GM19468 (cell line): ENCODE measurements at regions not wholly inside any gene's neighbourhood (a gene's known extent, or its start where the extent isn't known, plus 50 kb on each side); places are given as distances from the start of the nearest gene placed in this dataset.

ENCODE experiments used
- ATAC-seq: cut with Tn5 transposase; IDR thresholded peaks from one replicate; pipeline ENCODE4 v1.9.1; 2021; ENCODE audit warnings: mild to moderate bottlenecking, moderate library complexity, moderate number of reproducible peaks; ENCODE audit not compliant: unreplicated experiment; ENCODE audit errors: extremely low read depth

DNA sequence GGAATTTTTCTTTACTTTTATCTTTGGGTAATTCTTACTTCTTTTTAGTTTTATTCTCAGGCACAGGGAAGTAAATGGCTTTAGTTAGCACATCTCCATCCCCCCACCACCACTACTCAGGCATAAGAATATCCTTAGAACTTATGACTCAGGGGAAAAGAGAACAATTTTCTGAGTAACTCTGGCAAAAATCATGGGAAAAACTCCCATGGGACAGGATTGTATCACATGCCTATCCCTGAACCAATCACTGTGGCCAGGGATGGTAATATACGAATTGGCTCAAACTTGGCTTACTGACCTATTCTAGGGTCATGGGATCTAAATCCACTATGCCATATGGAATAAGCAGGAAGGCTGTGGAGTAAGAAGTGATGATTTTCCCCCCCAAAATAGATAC is 339.1 kb downstream of the BTBD3 start:
- no peak for ATAC-seq

DNA sequence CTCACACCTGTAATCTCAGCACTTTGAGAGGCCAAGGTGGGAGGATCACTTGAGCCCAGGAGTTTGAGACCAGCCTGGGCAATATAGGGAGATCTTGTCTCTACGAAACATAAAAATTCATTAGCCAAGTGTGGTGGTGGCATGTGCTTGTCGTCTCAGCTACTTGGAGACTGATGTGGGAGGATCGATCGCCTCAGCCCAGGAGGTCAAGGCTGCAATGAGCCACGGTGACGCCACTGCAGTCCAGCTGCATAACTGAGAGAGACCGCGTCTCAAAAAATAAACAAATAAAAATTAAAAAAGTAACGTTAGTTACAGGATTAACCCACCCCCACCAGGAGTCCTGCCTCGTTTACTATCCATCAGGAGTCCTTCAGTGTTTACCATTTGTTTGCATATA is 345.1 kb downstream of the BTBD3 start:
- ATAC-seq = no peak

DNA sequence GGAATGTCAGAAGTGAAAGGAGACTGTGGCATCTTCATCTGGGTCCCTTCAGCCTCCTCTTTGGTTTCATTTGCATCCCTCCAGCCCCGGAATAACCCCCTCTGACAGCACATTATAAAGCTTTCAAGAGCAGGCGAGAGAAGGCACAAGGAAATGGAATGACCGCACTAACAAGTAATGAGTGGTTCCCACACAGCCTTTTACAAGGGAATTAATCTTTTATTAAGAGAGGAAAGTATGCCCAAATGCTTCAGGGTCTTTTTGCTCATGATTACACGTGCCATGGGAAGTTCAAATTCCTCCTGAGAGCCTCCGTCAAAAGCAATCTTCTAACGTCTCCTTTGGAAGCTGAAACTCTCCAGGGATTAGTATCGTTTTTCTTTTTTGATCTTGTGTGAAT is 347.0 kb downstream of the BTBD3 start:
- no peak for ATAC-seq

DNA sequence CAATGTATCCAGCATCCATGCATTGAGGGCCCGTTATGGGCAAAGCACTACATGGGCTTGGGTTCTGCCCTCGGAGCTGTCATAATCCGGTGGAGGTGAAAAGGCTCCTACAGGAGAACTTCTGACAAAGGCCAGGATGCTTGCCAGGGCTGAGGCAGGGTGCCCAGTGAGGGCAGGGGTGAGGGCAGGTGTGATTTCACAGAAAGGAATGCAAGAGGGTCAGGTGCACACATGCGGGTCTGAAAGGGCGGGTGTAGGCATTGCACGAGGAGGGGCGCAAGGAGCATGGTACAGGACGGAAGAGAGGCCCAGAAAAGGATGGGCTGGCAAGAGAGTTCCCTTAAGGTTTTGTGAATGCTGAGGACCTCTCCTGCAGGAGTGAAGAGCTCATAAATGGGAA is 348.0 kb downstream of the BTBD3 start:
- no peak for ATAC-seq

DNA sequence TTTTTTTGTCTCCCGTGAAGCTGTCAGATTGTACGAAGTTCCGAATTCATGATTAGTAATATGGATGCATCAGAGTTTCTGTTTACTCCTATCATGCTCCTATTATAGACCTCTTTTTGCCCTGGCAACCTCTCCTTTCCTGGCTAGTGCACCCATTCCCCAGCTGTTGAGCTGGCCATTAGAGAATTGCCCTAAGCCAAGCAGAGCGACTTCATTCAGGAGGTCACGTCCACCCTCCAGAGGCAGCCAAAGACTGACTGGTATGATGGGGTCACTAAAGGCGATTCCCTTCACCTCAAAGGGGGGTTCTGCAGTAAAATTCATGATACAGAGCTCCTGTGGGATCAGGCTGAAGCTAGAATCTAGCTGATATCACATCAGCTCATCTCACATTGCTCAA is 351.9 kb downstream of the BTBD3 start:
- no peak for ATAC-seq

DNA sequence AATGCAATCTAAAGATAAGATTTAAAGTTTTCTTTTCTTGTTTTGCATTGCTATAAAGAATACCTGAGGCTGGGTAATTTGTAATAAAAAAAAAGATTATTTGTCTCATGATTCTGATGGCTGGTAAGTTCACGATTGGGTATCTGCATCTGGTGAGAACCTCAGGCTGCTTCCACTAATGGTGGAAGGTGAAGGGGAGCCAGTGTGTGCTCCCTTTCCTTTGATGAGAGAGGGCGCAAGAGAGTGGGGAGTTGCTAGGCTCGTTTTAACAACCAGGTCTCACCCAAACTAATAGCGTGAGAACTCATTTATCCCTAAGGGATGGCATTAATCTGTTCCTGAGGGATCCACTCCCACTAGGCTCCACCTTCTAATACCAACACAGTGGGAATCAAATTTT is 353.2 kb downstream of the BTBD3 start:
- no peak for ATAC-seq

DNA sequence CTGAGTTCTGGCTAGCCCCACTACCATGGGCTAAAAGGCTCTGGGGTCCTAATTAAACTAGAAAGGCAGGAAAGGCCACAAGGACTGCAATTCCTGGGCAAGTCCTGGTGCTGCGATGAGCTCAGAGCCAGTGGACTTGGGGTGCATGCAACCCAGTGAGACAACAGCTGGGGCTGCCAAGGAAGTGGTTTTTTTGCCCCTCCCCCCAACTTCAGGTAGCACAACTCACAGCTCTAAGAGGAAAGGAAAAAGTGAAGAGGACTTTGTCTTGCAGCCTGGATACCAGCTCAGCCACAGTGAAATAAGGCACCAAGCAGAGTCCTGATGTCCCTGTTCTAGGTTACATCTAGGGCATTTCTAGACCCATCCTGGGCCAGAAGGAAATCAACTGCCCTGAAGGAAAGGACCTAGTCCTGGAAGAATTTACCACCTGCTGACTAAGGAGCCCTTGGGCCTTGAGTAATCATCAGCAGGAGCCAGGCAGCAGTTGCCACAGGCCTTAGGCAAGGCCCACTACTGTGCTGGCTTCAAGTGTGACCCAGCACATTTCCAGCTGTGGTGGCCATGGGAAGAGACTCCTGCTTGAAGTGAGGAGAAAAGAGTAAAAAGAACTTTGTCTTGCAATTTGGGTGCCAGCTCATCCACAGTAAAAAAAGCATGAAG is 358.4 kb downstream of the BTBD3 start:
- ATAC-seq = no peak

DNA sequence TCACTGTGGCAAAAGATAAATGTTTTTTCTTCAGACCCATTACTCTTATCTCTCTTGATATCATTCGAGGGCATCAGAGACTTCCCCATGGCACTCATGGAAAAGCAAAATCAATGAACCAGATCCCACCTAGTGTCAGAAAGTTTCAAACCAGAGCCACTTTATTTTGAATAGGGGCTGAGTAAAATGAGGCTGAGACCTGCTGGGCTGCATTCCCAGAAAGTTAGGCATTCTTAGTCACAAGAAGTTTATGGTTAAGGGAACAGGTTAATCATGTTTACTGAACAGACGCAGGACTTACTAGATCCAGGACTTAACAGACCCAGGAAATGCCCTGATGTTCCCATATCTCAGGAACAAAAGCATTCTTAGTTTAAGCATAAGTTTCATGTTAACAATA is 369.9 kb downstream of the BTBD3 start:
- ATAC-seq = no peak

DNA sequence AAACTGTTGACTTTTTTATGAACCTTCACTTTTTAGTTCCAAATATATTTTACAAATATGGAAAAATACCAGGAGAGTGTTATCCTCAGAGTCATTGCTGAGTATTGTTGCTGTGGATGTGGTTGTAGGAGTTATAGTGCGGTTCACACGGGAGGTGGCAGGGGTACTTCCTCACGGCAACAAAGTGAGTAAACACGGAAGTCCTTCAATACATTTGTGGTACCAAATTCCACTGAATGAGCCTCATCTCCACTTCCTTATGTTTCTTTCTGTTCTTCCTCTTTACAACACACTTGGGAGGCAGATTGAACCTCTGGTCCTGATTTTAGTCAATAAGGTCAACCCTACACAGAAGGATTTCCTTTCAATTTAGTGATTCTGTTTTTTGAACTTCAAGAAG is 371.8 kb downstream of the BTBD3 start:
- no peak for ATAC-seq

DNA sequence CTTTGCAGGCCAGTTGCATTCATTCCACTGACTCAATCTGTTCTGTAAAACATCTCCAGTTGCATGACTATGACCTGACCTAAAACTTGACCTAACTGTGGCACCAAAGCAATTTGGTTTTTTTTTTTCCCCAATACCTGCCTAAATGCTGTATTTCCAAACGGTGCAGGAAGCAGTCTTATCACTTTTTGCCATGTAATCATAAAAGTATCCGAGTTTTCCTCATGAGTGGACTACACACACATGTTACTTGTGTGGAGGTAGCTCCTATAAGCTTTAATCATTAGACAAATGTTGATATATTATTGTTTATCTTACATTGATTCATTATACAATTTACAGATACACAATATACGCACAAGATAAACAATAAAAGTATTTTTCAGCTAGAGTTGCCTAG is 373.7 kb downstream of the BTBD3 start:
- no peak for ATAC-seq

DNA sequence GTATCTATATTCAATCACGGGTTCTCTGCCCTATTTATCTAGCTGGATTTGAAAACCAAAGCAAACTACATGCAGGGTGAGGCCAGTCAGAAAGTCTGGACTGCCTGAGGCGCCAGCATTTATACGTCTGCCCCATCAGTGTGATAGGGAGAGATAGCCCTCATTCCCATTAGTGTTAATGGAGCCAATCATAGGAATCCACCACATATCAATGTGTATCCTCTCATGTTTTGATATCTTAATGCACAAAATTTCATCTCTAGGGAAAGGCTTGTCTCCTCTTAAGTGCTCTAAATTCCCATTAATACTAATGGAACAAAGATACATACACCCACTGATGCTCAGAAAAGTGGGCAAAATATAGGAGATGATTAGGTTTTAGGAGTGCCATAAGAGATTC is 376.2 kb downstream of the BTBD3 start:
- ATAC-seq = no peak

DNA sequence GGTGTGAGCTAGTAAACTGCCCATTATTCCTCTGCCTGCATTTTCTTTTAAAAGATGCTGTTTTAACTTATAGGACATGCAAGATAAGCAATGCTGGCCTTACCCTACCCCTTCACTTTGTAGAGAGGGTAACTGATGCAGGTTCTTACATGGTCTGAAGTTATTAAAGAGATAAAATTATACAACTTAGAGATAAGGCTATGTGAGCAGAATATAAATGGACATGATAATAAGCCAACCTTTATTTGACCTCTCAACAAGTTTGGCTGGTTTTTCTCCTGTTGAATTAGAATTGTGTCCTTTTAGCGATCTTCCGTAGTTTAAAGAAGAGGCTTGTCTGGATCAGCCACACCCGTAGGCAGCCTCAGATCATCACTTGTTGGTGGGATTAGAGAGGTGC is 377.0 kb downstream of the BTBD3 start:
- ATAC-seq = no peak

DNA sequence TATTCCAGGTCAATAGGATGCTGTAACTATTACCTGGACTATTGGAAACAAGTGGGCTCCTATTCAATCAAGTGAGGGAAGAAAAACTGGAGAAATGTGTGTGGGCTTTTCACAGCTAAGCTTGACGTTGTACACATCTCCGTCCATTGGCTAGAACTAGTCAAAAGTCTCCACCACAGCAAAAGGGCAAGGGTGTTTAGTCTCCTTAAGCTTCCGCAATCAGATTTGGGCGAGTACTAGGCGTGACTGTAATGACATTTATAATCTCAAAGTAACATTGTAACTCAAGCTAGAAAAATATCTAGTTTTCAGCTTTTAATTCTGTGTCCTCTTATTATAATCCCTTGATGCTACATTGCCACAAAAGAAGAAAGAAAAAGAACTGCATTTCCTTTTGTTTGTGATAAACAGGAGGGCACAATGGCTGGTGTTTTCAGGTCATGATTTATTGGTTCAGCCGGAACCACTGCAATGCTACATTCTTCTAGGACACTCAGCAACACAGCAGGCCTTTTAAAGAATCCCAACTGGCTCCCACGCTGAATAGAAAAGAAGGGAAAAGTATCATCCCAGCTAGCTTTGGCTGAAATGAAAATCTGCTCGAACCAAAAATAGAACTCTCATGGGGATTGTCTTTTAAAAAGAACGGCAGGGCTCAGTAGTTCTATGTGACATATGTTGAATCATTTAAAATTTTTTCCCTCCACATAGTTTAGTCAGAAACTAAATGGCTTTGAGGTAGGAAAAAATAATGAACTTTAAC is 387.7 kb downstream of the BTBD3 start:
- ATAC-seq = no peak

DNA sequence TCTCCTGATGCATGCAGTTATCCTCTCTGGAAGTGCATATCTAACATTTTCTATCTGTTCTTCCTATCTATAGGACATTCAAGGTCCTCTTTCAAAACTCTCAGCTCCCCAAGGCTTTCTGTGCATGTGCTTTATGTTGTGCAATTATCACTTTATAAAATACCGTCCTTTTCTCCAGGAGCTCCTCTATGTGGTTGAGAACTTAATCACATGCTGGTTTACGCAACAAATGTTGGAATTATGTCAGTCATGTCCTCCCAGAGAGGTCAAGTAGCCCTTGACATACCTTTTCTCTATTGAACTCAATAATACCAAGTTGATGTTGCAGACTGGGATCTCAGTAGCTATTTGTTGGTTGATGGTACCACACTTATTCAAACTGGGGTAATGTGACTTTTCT is 388.4 kb downstream of the BTBD3 start:
- ATAC-seq = no peak

DNA sequence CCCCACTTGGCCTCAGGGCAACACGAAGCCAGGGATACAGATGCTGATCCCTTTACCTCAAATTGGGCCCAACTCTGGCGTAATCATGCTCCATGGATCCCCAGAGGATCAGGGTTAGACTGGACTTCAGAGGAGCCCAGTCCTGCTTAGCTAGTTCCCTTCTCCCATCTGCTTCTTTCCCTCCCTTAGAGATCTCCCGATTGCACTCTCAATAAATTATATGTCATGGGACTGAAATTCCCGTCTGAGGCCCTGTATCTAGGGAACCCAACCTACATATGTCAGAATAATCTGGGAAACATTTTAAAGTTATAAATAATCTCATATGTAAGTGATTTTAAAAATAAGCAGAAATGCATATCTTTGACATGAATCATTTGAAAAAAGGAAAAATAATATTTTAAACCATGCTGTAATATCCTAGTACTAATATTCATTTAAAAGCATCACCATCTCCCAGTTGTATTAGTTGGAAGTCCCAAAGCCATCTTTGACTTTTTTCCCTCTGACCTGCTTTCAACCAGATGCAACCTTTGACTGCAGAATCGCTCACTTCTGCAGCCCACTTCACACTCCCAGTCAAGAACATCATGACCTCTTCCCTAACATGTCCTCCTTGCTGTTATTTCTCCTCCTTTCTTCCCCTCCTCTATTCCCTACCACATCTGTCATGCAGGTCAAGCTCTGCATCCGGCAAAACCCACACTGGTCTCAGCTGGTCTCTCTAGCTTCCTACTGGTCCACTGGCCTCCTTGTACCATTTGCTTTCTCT is 393.6 kb downstream of the BTBD3 start:
- no peak for ATAC-seq

DNA sequence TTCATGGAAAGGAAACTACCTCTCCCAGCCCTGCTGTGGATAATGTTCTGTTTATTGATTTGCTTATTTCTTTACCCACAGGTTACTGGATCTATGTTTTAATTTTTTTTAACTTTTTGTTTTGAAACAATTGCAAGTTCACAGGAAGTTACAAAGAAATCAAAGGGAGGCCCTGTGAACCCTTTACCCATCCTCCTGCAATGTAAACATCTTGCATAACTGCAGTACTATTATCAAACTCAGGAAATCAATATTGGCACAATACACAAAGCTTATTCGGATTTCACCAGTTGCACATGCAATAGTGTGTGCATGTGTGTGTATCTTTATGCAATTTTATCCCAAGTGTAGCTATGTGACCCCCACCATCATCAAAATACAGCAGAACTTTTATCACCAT is 398.0 kb downstream of the BTBD3 start:
- no peak for ATAC-seq

DNA sequence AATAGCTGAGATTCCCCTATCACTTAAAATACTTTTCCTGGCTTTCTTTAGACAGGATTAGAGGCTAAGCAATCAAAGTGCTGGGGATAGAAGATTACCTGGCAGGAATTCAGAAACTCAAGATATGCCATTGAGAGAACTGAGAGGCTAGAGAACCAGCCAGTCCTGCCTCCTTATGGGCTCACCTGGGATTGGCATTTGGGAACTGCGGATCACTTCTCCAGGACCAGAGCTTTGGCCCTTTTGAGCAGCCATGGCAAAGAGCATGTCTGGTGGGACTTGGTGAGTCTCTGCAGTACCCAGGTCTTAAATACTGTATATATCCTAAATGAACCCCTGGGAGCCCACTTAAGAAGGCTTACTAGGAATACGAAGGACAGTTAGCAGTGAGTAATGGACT is 399.1 kb downstream of the BTBD3 start:
- no peak for ATAC-seq

DNA sequence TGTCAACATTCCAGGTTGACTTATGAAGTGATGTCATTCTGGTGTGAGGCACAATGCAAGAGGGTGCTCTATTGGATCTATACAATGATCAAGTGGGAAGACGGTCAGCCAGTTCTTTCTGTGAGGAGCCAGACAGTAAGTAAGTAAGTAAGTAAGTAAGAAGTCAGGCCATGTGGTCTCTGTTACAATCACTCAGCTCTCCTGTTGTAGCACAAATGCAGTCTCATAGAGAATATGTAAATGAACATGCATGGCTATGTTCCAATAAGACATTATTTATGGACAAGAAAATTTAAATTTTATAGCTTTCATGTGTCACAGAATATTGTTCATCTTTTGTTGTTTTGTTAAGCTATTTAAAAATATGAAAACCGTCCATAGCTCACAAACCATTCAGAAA is 399.7 kb downstream of the BTBD3 start:
- ATAC-seq = no peak

DNA sequence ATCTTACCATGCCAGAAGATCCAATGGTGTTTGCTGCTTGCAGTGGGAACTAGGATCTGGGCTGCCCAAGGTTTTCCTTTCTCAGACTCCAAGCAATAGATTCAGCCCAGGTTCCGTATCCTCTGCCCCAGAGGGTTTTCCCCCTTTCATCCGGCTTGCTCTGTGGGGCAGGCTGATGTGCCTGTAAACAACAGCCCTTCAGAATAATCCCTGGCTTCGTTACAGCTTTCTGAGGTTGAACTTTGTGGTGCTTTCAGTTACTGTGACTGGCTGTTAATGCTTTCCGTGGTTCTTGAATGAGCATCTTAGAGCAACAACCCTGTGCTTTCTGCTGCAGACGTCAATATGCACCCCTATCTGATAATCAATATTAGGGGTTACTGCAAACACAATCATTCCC is 400.4 kb downstream of the BTBD3 start:
- ATAC-seq = no peak

DNA sequence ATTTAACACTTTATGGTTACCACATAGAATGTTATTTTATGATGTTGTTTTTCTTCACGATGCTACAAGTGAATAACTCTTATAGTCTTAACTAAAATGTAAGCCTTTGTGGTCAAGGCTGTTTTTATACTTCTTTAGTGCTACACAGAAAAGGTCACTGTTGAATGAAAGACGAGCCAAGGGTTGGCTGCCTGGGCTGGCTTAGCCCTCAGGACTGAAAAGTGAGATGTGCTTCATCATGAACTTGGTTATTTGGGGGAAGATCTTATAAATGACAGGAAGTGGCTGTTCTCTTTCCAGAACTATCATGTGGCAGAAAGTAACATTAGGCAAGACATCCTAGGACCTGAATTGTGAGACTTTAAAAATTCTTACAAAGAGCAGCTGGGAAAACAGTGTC is 404.0 kb downstream of the BTBD3 start:
- no peak for ATAC-seq

DNA sequence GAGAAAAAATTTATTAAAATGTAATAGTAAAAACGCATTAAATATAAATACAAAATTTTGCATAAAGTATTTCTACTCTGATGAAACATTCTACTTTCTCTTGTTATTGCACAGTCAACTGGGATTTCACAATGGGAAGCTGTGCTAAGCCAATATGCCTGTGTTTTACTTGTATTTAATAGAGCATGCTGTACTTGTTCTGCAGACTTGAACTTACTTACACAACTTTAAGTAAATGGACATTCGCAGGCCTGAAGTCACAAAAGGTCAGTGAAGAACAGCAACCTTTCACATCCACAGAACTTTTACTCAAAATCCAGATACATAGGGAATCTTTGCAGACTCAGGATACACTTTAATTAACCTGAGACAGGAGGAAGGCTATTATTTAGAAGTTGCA is 409.5 kb downstream of the BTBD3 start:
- ATAC-seq = no peak
